B cell (primary cell): ENCODE measurements at regions not wholly inside any gene's neighbourhood (a gene's known extent, or its start where the extent isn't known, plus 50 kb on each side); places are given as distances from the start of the nearest gene placed in this dataset.

Experiments used
- ATAC-seq: fragments of 200-7000 bp; cut with Tn5 transposase; one replicate; pipeline ENCODE4 v1.10.0; 2021; ENCODE audit warnings: low read depth, mild to moderate bottlenecking, moderate number of reproducible peaks, moderate library complexity
- CTCF ChIA-PET: fragments of 350-600 bp; sonication (Branson Sonifier 250); formaldehyde crosslinking; loops from one replicate; lab custom pipeline; 2021; ENCODE audit warnings: antibody characterized with exemption, inconsistent platforms; lab: Charles Lee
- POLR2A ChIA-PET: fragments of 350-600 bp; sonication (Branson Sonifier 250); formaldehyde crosslinking; loops from one replicate; lab custom pipeline; 2021; ENCODE audit warnings: antibody characterized with exemption; lab: Charles Lee
- DNase-seq: peaks from one replicate; pipeline ENCODE4 v3.0.0; 2013
- H2AFZ ChIP-seq: 2 replicates; pipeline ENCODE4 v1.6.1; 2012; ENCODE audit warnings: mild to moderate bottlenecking, low read depth, low read length; ENCODE audit not compliant: insufficient read depth, poor library complexity, severe bottlenecking
- H3K27ac ChIP-seq, 2 donors: 1 replicate in 1 of 2; 2 replicates in 1 of 2; pipeline ENCODE4 v1.5.1; 2012 to 2013; ENCODE audit warnings: low read length in 2 of 2, mild to moderate bottlenecking in 2 of 2, moderate library complexity in 1 of 2
- H3K27me3 ChIP-seq, 4 experiments: fragments of 200-600 bp in 1 of 4; sonication (generic) in 1 of 4; replicated peaks in 1 of 4; 1 replicate in 2 of 4; 2 replicates in 2 of 4; pipeline versions ENCODE4 v1.6.1 to v1.7.0; 2013 to 2016; ENCODE audit warnings: low read length in 3 of 4, mild to moderate bottlenecking in 2 of 4, mixed read lengths in 1 of 4, moderate library complexity in 1 of 4; ENCODE audit not compliant: insufficient read depth in 4 of 4, control insufficient read depth in 3 of 4; ENCODE audit errors: control extremely low read depth in 1 of 4
- H3K36me3 ChIP-seq, 2 experiments: replicated peaks in 1 of 2; 1 replicate in 1 of 2; 2 replicates in 1 of 2; pipeline versions ENCODE4 v1.6.1 to v1.7.1; 2013; ENCODE audit warnings: low read length in 1 of 2; ENCODE audit not compliant: insufficient read depth in 2 of 2, control insufficient read depth in 1 of 2; ENCODE audit errors: control extremely low read depth in 1 of 2, extremely low read depth in 1 of 2
- H3K4me1 ChIP-seq, 2 donors: fragments of 200-600 bp in 1 of 2; sonication (generic) in 1 of 2; 1 replicate in 1 of 2; 2 replicates in 1 of 2; pipeline versions ENCODE4 v1.5.1 to v1.6.1; 2013 to 2017; ENCODE audit warnings: low read length in 2 of 2; ENCODE audit not compliant: control insufficient read depth in 2 of 2, insufficient read depth in 2 of 2
- H3K4me2 ChIP-seq: replicated peaks from 2 replicates; pipeline ENCODE3; 2012; ENCODE audit warnings: mild to moderate bottlenecking, low read depth, low read length; ENCODE audit not compliant: poor library complexity, severe bottlenecking
- H3K4me3 ChIP-seq, 5 experiments: fragments of 200-600 bp in 1 of 5; sonication (generic) in 1 of 5; 1 replicate in 3 of 5; 2 replicates in 2 of 5; pipeline versions ENCODE4 v1.5.1 to v1.7.0; 2011 to 2016; ENCODE audit warnings: low read length in 4 of 5, mild to moderate bottlenecking in 4 of 5, low read depth in 2 of 5, control low read depth in 1 of 5, moderate library complexity in 1 of 5; ENCODE audit not compliant: insufficient read depth in 1 of 5; ENCODE audit errors: control extremely low read depth in 1 of 5, extremely low read depth in 1 of 5
- H3K79me2 ChIP-seq: fragments of 200-600 bp; sonication (generic); one replicate; pipeline ENCODE4 v1.6.0; 2016; ENCODE audit warnings: low read length; ENCODE audit not compliant: control insufficient read depth, insufficient read depth
- H3K9ac ChIP-seq: fragments of 200-600 bp; sonication (generic); 2 replicates; pipeline ENCODE4 v1.6.1; 2017; ENCODE audit warnings: mild to moderate bottlenecking, low read length, moderate library complexity
- H3K9me3 ChIP-seq, 3 donors: one replicate each; pipeline versions ENCODE4 v1.6.1 to v1.7.1; 2013; ENCODE audit warnings: low read length in 2 of 3; ENCODE audit not compliant: control insufficient read depth in 2 of 3, insufficient read depth in 1 of 3; ENCODE audit errors: control extremely low read depth in 1 of 3
- H4K20me1 ChIP-seq: 2 replicates; pipeline ENCODE4 v1.6.0; 2012; ENCODE audit warnings: mild to moderate bottlenecking, low read length; ENCODE audit not compliant: insufficient read depth, control insufficient read depth, poor library complexity, severe bottlenecking
- H3K27ac Mint-ChIP-seq: one replicate; pipeline ENCODE4 v1.8.0; 2021; ENCODE audit warnings: mixed read lengths
- H3K27me3 Mint-ChIP-seq: one replicate; pipeline ENCODE4 v1.8.0; 2021; ENCODE audit warnings: mixed read lengths
- H3K4me1 Mint-ChIP-seq: one replicate; pipeline ENCODE4 v1.8.0; 2021; ENCODE audit warnings: mixed read lengths
- H3K4me3 Mint-ChIP-seq: one replicate; pipeline ENCODE4 v1.8.0; 2021; ENCODE audit warnings: mixed read lengths
- H3K9me3 Mint-ChIP-seq: one replicate; pipeline ENCODE4 v1.8.0; 2022; ENCODE audit warnings: mixed read lengths; ENCODE audit not compliant: insufficient read depth
- EZH2 ChIP-seq: IDR thresholded peaks from 2 replicates; pipeline ENCODE4 v1.6.1; 2012; ENCODE audit warnings: borderline replicate concordance, low read depth, mild to moderate bottlenecking, moderate library complexity, low read length; ENCODE audit not compliant: insufficient read depth, poor library complexity, severe bottlenecking
- WGBS: methylation state at CpG from one replicate; pipeline ENCODE4 v1.1.5; 2013; ENCODE audit warnings: missing lambda C conversion rate; ENCODE audit not compliant: insufficient coverage; 5-methylcytosine and 5-hydroxymethylcytosine counted together
- intact Hi-C: fragments of 100-400 bp; cut with micrococcal nuclease; formaldehyde crosslinking; loops from one replicate; pipeline ENCODE4 v1.10.0; 2022
- TF ChIP-seq, protein P1 (sequence below): fragments of 200-600 bp; IDR thresholded peaks from one replicate; pipeline ENCODE4 v1.8.0; 2022; ENCODE audit warnings: antibody characterized with exemption, mild to moderate bottlenecking

DNA sequence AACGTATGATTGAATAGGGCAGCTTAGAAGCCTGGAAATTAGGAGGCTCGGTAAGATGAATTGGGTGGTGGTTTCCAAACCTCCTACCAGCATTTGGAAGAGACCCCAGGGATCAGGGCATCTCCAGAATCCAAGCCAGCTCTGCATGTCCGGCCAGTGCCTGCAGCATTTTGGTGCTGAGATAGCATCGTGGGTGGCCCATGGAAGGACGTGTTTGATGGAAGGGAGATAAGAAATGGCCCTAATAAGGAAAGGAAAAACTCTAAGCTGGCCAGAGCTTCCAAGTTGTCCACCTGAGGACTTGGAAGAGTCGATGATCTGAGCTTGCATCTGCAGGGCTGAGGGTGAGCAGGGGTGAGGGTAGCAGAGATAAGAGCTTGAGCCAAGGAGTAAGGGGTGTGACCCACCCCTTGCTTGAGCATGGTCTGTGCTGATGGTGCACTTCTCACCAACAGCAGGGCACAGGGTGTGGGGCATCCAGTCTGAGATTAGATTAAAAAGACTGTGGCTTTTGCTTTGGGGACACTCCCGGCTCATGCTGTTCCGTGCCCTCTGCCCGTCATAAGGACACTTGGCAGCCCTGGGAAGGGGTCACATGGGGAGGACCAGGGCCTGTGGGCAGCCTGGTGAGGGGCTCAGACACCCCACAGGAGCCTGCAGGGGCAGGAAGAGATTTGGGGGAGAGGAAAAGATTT is 213.2 kb downstream of the ERMARD start:
- H3K4me3 Mint-ChIP-seq: no peak overlapping the region
- intact Hi-C loops: no loop called here
- CTCF ChIA-PET: no interaction called here

More for the DNA sequence above, 213.2 kb downstream of the ERMARD start:
- Mint-ChIP-seq H3K9me3 (no peaks in the 10 kb centered on the region), H3K4me1 (peaks cover 9% of the 10 kb centered on the region), H3K27me3 (peaks cover 10% of the 10 kb centered on the region), H3K27ac (no peak overlapping the region)
- ATAC-seq (no peak), DNase-seq (no peak)
- Histone ChIP-seq H3K9ac (no peak overlapping the region), H2AFZ (no peak overlapping the region), H3K4me2 (no peak overlapping the region), H3K27ac (no peak overlapping the region), H3K36me3 (no peaks in the 10 kb centered on the region), H3K27me3 (peaks cover 0 to 25% (median 3%) of the 10 kb centered on the region in 4 experiments), H3K4me1 (peaks cover 14 to 16% of the 10 kb centered on the region in 2 donors), H3K9me3 (peaks cover 0 to 11% (median 0%) of the 10 kb centered on the region in 3 donors), H3K4me3 (no peak overlapping the region), H4K20me1 (no peaks in the 10 kb centered on the region), H3K79me2 (no peaks in the 10 kb centered on the region)
- WGBS: 93% methylated on average over 8 of the region's 9 CpGs
- POLR2A ChIA-PET: no interaction called here
- TF ChIP-seq, protein P1, sequence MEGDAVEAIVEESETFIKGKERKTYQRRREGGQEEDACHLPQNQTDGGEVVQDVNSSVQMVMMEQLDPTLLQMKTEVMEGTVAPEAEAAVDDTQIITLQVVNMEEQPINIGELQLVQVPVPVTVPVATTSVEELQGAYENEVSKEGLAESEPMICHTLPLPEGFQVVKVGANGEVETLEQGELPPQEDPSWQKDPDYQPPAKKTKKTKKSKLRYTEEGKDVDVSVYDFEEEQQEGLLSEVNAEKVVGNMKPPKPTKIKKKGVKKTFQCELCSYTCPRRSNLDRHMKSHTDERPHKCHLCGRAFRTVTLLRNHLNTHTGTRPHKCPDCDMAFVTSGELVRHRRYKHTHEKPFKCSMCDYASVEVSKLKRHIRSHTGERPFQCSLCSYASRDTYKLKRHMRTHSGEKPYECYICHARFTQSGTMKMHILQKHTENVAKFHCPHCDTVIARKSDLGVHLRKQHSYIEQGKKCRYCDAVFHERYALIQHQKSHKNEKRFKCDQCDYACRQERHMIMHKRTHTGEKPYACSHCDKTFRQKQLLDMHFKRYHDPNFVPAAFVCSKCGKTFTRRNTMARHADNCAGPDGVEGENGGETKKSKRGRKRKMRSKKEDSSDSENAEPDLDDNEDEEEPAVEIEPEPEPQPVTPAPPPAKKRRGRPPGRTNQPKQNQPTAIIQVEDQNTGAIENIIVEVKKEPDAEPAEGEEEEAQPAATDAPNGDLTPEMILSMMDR: no peak
- TF ChIP-seq EZH2: no peak
